OCI-LY1 (cell line): ENCODE measurements at regions not wholly inside any gene's neighbourhood (a gene's known extent, or its start where the extent isn't known, plus 50 kb on each side); places are given as distances from the start of the nearest gene placed in this dataset.

ENCODE experiments used
- CTCF ChIP-seq: fragments of 200-600 bp; sonication (generic), shearing (Covaris generic); IDR thresholded peaks from 2 replicates; pipeline ENCODE4 v1.5.1; 2017; ENCODE audit warnings: mild to moderate bottlenecking, antibody characterized with exemption, low read length, moderate library complexity, mixed read lengths
- EZH2 ChIP-seq: fragments of 200-600 bp; sonication (generic), shearing (Covaris generic); IDR thresholded peaks from 2 replicates; pipeline ENCODE4 v1.8.0; 2017; ENCODE audit warnings: borderline replicate concordance, mixed run types, mild to moderate bottlenecking, antibody characterized with exemption, low read length, moderate library complexity, mixed read lengths

GRCh38 chr3:109920749-109921148 is 583.4 kb upstream of the DPPA4 start:
- TF ChIP-seq EZH2: no peak
- TF ChIP-seq CTCF: no peak
